GM12873 (cell line): ENCODE measurements at regions not wholly inside any gene's neighbourhood (a gene's known extent, or its start where the extent isn't known, plus 50 kb on each side); places are given as distances from the start of the nearest gene placed in this dataset.

Experiments used
- CTCF ChIP-seq: IDR thresholded peaks from 2 replicates; pipeline ENCODE4 v1.5.1; 2012; ENCODE audit warnings: low read depth, mild to moderate bottlenecking, moderate library complexity, low read length, control low read depth; ENCODE audit not compliant: insufficient read depth; ENCODE audit errors: missing control alignments

- TF ChIP-seq CTCF = no peak
Measured at GRCh38 chr2:180374502-180375281, 367.6 kb upstream of the CWC22 start.

- no peak for TF ChIP-seq CTCF
Measured at GRCh38 chr2:180370511-180371205, 363.6 kb upstream of the CWC22 start.

GRCh38 chr2:180368881-180369280, 361.8 kb upstream of the CWC22 start:
- TF ChIP-seq CTCF = no peak

GRCh38 chr2:180367815-180368214, 360.7 kb upstream of the CWC22 start:
- no peak for TF ChIP-seq CTCF

- no peak for TF ChIP-seq CTCF
Measured at GRCh38 chr2:180366481-180366880, 359.4 kb upstream of the CWC22 start.

GRCh38 chr2:180364719-180365118, 357.6 kb upstream of the CWC22 start:
- TF ChIP-seq CTCF = no peak

- TF ChIP-seq CTCF = no peak
Measured at GRCh38 chr2:180360283-180360618, 353.2 kb upstream of the CWC22 start.
